GM18519 (cell line): ENCODE measurements at regions not wholly inside any gene's neighbourhood (a gene's known extent, or its start where the extent isn't known, plus 50 kb on each side); places are given as distances from the start of the nearest gene placed in this dataset.
A peak's percentile ranks its signal among the peaks of the same experiment; 100 is the strongest.
"Not testable (repeated sequence)": the region's sequence is repeated elsewhere in the genome, so short reads cannot be mapped to it uniquely, and the experiment has no call there.

Experiments used
- ATAC-seq: cut with Tn5 transposase; IDR thresholded peaks from one replicate; pipeline ENCODE4 v1.9.1; 2021; ENCODE audit warnings: mild to moderate bottlenecking, moderate library complexity; ENCODE audit not compliant: unreplicated experiment, low FRiP score

DNA sequence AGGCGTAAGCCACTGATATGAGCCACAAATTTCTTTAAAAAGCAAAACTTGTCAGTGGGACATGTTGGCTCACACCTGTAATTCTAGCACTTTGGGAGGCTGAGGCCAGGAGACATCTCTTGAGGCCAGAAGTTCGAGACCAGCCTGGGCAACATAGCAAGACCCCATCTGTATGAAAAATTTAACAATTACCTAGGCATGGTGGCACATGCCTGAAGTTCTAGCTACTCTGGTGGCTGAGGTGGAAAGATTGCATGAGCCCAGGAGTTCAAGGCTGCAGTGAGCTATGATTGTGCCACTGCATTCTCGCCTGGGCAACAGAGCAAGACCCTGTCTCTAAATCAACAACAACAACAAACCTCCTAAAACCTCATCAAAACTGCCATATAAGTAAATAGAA lies 147.6 kb upstream of the BARHL2 start:
- no peak for ATAC-seq

DNA sequence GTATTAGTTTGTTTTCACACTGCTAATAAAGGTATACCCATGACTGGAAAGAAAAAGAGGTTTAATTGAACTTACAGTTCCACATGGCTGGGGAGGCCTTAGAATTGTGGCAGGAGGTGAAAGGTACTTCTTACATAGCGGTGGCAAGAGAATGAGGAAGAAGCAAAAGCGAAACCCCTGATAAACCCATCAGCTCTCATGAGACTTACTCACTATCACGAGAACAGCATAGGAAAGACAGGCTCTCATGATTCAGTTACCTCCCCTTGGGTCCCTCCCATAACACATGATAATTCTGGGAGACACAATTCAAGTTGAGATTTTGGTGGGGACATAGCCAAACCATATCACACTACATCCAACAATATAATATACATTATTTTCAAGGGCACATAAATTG lies 145.7 kb upstream of the BARHL2 start:
- ATAC-seq: no peak

DNA sequence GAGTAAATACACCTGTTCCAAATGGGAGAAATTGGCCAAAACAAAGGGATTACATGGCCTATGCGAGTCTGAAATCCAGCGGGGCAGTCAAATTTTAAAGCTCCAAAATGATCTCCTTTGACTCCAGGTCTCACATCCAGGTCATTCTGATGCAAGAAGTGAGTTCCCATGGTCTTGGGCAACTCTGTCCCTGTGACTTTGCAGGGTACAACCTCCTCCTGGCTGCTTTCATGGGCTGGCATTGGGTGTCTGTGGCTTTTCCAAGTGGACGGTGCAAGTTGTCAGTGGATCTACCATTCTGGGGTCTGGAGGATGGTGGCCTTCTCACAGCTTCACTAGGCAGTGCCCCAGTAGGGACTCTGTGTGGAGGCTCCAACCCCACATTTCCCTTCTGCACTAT lies 144.3 kb upstream of the BARHL2 start:
- ATAC-seq: not testable (repeated sequence)

DNA sequence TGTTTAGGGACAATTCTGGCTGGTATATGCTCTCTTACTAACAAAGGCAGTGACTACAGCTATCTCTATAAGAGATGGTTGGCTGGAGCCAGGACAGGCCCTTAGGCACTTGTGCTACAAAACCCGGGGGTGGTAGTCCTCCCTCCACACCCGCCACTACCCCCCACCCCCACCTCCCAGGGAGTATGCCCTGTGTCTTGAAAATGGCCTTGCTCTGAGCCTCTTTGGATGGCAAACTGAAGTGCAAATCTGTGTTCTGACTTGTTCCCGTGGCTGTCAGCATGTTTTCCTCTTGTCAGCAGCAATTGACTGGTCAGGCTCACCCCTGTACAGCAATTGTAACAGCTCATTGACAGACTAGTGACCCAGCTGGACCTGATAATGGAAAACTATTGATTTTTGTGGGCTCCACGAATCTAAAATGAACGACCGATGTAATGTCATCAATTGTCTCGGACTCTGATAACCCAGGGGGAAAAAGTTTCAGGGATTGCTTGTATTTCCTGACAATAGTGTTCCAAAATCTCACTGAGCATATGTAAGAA lies 139.4 kb upstream of the BARHL2 start:
- no peak for ATAC-seq

DNA sequence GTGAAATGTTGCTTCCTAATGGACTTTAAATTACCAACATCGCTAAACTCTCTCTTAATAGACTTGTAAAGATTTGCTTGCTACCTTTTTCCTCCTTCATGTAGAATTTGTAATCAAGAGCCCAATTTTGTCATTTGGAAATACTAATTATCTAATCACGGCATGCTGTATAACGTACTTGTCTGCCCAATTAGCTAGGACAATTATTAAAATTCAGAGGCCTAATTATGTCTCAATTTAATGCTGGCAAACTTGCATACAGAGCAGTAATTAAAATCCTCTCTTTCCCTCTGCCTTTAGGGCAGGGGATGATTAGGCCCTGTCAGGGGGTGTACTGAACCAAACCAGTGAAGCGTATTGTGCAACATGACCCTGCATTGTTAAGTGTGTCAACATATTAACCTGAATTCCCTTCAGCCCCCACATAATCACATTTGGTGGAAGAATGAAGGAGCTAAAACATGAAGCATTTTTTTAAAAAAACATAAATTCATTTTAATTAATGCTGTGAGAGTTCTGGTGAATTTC lies 137.4 kb upstream of the BARHL2 start:
- no peak for ATAC-seq

DNA sequence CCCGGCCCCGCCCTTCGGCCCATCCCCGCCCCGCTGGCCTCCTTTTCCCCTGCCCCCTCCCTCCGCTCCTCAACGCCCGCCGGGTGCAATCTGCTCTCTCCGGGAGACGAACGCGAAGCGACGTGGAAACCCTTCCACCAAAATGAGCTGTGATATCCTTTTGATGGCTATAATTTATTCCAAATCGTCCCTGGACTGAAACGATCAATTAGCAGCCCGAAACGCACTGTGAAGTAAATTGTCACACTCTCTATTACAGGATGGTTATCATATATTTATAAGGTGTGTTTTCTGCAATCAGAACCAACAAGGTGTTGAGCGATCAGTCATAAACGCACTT lies 134.6 kb upstream of the BARHL2 start:
- no peak for ATAC-seq

DNA sequence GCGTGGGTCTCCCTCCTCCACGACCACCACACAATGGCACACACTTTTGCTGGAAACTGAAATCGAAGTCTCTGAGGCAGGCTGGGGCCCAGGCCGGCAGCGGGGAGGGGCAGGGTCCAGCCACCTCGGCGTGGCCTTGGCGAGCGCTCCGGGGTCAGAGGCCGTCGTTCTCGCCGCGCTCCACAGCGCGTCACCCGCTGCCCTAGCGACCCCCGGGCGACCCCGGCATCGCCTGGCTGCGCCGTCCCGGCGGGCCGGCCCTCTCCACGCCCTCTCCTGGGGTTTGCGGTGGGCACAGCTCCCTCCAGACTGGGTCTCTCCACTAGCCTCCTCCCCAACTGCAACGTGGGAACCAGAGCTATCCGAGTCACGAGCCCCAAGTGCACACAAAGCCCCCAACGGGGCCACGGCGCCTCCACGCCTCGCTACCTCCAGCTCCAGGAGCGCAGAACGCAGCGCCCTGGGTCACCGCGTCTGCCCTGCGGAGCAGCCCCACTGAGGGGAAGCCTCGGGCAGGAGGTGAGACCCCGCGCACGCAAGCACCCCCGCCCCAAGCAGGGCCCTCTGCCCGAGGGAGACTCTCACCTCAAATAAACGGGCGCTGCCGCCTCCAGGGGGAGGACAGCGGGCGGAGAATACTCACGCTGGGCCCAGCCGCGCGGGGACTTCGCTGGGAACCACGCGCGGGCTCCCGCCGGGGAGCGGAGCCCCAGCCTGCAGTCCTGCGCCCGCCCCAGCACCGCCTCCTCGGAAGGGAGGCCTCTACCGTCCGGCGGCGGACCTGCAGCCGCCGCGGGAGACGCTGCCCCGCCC lies 134.0 kb upstream of the BARHL2 start:
- peak; percentile 94 for ATAC-seq

DNA sequence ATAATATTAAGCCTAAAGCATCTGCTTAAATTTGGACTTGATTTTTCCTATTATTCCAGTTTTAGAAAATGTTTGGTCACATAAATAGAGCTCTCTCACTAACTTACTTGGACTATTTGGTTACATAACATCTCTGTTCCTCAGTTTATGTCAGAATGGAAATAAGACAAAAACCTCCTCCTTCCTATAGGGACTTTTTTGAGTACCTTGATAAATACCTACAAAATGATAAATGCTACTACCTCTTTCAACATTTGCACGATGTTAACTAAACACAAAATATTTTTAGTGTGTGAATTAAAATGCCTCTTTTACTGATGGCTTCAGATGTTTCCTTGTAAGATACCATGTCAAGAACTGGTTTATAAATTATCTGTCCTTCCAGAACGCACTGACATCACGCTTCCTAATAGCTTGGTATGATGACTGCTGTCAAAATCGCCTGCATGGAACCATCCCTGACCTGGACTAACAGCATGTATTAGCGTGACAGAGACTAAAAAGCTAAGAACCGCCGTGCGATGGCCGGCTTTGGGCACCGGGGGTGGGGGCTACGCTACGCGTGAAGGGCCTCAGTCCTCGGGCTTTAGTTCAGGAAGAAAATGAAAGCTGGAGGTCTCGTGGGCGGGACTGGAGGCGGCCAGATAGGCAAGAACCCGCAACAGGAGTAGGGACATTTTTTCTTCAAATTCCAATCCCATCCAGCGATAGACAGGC lies 133.2 kb upstream of the BARHL2 start:
- ATAC-seq: no peak

DNA sequence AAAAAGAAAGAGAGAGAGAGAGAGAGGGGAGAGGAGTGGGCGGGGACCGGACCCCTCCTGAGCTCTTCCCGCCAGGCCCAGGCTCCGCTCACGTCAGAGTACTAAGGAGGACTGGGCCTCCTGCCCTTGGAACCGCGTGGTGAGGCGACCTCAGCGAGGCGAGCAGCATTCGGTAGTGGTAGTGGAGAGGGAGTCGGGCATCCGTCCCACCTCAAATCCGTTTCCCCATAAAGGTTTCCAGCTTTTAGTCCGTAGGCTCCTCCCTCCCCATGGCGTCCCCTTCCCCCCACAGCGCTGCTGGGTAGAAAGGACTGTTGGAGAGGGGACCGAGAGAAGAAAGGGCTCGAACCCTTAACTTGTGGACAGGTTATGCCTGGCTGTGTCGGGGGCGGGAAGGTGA lies 124.4 kb upstream of the BARHL2 start:
- ATAC-seq: no peak

DNA sequence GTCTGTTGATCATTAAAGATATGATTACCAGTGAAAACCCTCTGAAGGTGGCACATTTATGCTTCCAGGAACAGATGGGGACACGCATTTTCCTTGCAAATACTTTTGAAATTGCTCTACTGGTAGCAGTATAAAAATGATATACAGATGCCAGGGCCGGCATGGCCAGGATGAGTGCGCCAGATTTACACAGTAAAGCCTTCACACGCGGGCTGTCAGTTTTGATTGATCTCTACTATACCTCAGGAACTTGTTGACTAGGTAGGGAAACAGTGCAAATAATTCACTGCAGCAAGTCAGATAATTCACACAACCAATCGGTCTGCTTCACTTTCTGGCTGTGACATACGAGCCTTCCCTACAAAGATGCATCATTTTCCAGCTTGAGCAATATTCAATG lies 123.2 kb upstream of the BARHL2 start:
- ATAC-seq: no peak

DNA sequence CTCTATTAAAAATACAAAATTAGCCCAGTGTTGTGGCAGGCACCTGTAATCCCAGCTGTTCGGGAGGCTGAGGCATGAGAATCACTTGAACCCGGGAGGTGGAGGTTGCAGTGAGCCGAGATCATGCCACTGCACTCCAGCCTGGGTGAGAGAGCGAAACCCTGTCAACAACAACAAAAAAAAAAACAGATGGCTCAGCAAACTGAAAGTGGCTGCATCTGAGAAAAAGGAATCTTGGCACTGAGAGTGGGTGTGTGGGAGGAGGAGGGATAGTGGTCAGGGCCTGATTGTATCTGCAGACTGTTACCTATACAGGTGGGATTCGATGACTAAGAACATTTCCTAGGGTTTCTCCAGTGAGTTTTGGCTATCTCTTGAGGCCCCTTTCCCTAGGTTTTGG lies 122.2 kb upstream of the BARHL2 start:
- ATAC-seq: no peak

DNA sequence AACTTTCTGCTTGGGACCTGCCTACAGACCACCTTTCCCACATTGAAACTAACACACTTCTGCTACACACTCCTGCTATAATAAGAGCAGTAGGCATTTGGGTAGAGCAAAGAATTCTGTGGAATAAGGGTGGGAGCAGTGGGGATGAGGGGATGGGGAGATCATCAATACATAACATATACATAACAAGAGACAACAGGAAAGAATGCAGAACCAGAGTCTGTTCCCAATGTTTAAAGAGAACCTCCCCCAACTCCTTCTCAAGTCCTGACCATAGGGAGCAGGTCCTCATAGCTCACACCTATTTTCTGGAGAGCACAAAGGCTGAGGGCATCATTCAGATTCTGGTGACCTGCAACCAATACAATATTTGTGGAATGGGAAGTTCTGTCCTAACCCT lies 121.6 kb upstream of the BARHL2 start:
- no peak for ATAC-seq

DNA sequence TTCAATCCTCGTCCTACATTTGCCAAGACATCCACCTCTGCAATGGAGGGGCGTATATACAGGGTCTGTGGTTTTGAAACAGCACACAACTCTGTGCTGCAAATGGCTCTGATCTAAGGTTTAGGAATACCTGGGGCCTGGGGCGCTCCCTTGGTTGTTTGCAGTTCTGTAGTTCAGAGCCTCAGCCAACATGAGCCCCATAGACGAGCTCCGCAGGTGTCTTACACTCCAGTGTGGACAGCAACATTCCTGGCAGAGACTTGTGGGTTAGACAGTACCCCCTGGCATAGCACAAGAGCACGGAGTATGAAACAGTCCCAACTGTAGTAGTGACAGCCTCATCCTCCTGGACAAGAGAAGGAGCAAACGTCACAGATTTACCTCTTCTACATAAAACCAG lies 120.3 kb upstream of the BARHL2 start:
- no peak for ATAC-seq

DNA sequence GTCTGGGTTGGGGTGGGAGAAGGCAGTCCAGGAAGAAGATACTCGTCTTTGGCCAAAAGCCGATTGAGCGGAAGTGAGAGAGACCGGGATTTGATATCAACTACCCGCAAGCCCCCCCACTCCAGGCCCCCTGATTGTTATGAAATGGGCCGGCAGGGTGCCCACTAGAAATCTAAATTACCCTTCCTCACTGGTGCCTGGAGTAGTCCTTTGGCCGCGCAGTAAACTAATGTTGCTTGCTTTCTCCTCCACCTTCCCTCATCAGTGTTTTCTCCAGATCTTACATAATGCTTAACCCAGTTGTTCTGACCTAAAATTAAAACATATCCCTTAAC lies 119.2 kb upstream of the BARHL2 start:
- no peak for ATAC-seq

DNA sequence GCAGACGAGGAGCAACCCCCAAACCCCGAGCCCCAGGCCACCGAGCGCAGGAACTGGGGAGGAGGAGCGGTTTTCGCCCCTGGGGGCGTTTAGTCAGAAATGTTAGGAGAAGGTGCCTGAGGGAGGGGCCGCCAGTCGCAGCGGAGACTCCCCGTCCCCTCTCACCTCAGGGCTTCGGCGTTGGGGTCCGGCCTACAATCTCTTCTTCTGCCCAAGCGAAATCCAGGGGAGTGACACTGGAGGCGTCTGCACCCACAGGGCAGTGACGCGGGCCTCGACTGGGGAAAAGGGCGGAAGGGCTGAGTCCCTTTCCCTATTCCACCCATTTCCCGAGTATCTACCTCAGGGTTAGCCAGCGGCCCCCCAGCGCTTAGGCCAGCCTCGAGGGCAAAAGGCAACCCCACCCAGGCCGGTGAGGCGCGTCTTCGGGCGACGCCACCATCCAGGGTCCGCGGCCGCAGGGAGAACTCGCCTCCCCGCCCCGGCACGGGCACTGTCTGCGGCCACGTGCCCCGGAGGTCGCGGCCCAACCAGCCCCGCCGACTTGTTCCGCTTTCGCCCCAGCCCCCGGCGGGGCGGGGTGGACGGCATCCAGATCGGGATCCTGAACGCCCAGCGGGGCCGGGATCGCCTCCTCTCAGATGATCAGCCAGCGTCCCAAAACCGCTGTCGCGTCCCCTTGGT lies 118.7 kb upstream of the BARHL2 start:
- no peak for ATAC-seq

DNA sequence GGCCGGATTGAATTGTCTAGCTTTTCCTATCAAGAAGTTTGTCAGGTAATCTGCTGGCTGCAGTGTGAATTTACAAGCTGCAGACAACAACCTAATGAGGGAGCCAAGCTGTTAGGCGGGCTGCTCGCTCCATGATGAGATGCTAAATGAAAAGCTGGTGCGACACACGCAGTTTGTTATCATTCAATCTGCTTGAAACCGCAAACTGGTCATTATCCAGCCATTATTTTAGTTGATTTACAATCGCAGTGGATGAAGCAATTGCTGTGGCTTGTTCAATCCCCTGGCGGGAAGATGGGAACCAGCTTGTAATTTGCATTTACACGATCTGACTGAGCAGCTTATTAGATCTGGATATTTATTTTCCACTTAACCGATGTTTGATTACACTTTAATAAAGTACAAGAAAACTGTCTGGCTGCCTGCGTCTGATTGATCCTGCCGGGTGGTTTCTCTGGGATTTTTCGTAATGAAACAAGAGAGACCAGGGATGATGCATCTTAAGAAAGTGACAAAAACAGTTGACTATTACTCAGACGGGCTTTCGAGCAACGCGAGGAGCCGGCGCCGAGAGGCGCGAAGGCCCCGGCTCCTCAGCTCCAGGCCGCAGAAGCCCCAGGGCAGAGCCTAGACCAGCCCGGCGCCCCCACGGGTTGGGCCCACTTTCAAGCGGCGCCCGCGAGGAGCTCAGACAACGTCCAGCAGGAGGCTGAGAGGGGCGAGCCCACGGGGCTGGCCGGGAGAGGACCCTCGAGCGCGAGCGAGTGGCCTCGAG lies 118.0 kb upstream of the BARHL2 start:
- ATAC-seq: no peak

DNA sequence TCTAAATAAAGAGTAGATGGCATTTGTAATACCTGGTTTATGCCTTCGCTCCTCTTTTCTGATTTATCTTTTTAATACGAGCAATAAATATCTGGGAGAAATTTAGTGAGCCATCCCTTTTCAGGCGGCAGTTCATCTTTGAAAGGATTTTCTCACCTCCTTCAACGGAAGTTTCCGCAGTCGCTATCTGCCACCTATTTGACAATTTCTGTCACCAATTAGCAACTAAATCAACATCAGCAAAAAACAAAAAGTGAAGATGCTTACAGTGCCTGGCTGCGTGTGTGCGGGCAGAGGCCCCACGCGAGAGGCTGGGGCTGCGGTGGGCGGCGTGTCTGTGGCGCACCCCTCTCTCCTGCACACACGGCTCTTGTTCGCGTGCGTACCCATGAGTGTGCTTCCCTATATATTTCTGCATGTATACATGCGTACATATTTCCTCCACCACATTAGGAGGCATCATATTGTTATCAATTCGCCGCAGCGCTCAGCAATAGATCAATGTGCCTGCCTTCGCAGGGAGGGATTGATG lies 117.3 kb upstream of the BARHL2 start:
- ATAC-seq: no peak

DNA sequence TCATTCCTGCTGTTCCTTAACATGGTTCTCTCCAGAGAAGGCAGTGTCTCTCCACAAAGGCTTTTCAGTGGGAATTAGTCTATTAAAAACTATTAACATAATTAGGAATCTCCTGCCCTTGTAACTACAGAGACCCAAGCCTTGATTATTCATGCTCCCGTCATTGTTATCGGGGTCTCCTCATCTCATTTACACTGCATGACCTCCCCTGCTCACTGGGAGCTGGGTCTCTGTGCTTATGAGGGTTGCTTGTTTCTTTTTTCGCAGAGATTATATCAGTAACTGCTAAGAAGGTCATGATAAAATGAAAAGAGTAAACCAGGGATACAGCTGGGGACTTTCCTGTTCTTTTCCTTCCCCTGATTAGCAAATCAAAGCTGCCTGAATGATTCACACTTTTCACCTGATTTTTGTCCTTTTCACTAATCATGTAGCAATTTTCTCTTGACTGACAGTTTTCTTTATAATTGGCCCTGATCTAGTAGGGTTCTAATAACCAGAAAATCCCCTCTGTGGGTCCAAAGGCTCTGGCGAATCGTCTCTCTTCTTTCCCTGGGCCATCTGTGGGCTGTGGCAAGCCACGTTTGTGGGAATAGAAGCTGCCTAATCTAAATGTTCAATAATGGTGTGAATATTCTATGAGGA lies 116.5 kb upstream of the BARHL2 start:
- no peak for ATAC-seq

DNA sequence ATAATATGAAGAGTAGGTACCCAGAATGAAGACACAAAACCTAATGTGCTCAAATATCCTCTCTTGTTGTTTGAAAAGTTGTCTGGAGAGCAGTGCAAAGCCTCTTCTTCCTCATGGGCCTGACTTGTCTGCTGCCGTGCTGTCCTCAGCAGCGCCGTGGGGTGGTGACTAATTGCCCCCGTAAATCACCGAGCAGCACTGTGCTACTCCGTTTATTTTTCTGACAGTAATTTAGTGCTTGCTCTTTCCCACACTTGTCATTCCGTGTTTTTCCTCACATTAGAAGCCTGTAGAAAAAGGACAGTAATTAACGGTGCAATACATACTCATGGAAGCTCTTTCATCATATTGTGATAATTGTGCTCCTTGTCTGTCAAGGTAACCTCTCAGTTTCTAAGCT lies 114.8 kb upstream of the BARHL2 start:
- no peak for ATAC-seq

DNA sequence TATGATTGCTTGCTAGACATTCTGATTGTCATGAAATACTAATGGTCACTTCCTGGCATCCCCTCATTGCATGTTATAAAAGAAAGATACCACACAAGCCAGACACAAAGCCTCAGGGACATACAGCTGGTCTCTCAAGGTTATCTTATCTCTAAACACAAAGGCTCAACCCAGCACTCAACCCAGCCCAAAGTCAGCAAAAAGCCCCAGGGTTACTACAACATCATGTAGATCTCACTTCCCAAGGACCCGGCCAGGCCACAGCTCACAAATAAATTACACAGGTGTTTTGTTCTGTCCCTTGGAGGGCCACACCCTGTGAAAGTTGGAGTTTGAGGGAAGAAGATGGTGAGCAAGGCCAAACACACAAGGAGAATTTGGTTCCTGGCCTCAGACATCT lies 109.7 kb upstream of the BARHL2 start:
- no peak for ATAC-seq
